Activated CD4-positive, alpha-beta T cell treated with anti-CD3 and anti-CD28 coated beads, Interleukin-2, amount 50 U/mL, for 16 hours (primary cell): ENCODE measurements at regions not wholly inside any gene's neighbourhood (a gene's known extent, or its start where the extent isn't known, plus 50 kb on each side); places are given as distances from the start of the nearest gene placed in this dataset.
A peak's percentile ranks its signal among the peaks of the same experiment; 100 is the strongest.
"Not testable (repeated sequence)": the region's sequence is repeated elsewhere in the genome, so short reads cannot be mapped to it uniquely, and the experiment has no call there.

Source experiments
- DNase-seq: peaks from one replicate; pipeline ENCODE4 v3.0.0-alpha.2; 2020

GRCh38 chr16:55016515-55016914, 85.8 kb downstream of the IRX5 start:
- DNase-seq = no peak

GRCh38 chr16:55017321-55017720, 86.7 kb downstream of the IRX5 start:
- no peak for DNase-seq

GRCh38 chr16:55018881-55019280, 88.2 kb downstream of the IRX5 start:
- DNase-seq = no peak

GRCh38 chr16:55019419-55020131, 88.9 kb downstream of the IRX5 start:
- DNase-seq = no peak

GRCh38 chr16:55021595-55022475, 91.2 kb downstream of the IRX5 start:
- no peak for DNase-seq

- not testable (repeated sequence) for DNase-seq
Observed at GRCh38 chr16:55027260-55027659, 96.6 kb downstream of the IRX5 start.

- no peak for DNase-seq
Observed at GRCh38 chr16:55029509-55029908, 98.8 kb downstream of the IRX5 start.

- DNase-seq = no peak
Observed at GRCh38 chr16:55030944-55031343, 100.3 kb downstream of the IRX5 start.

- DNase-seq = no peak
Observed at GRCh38 chr16:55031481-55031880, 100.8 kb downstream of the IRX5 start.

- no peak for DNase-seq
Observed at GRCh38 chr16:55033225-55034156, 102.8 kb downstream of the IRX5 start.

- peak; percentile 38 for DNase-seq
Observed at GRCh38 chr16:55035029-55035428, 104.4 kb downstream of the IRX5 start.

GRCh38 chr16:55035956-55036355, 105.3 kb downstream of the IRX5 start:
- no peak for DNase-seq

- no peak for DNase-seq
Observed at GRCh38 chr16:55036371-55036821, 105.7 kb downstream of the IRX5 start.

GRCh38 chr16:55037046-55037445, 106.4 kb downstream of the IRX5 start:
- no peak for DNase-seq

GRCh38 chr16:55037966-55038365, 107.3 kb downstream of the IRX5 start:
- no peak for DNase-seq

GRCh38 chr16:55039042-55039441, 108.4 kb downstream of the IRX5 start:
- DNase-seq = no peak

GRCh38 chr16:55039511-55039910, 108.8 kb downstream of the IRX5 start:
- DNase-seq = no peak

GRCh38 chr16:55039931-55040330, 109.3 kb downstream of the IRX5 start:
- DNase-seq = no peak

GRCh38 chr16:55040366-55041086, 109.9 kb downstream of the IRX5 start:
- no peak for DNase-seq

- no peak for DNase-seq
Observed at GRCh38 chr16:55041540-55042234, 111.0 kb downstream of the IRX5 start.

GRCh38 chr16:55042556-55043432, 112.1 kb downstream of the IRX5 start:
- no peak for DNase-seq
